GM12892 (cell line): ENCODE measurements at regions not wholly inside any gene's neighbourhood (a gene's known extent, or its start where the extent isn't known, plus 50 kb on each side); places are given as distances from the start of the nearest gene placed in this dataset.

ENCODE experiments used
- DNase-seq: peaks from one replicate; pipeline ENCODE4 v3.0.0; 2011; ENCODE audit not compliant: insufficient read length
- FAIRE-seq: peaks from 2 replicates; lab custom pipeline; 2011; peaks lifted over from hg19 to GRCh38; lab: Jason Lieb, UNC
- POLR2A ChIP-seq: IDR thresholded peaks from 2 replicates; pipeline ENCODE4 v1.6.1; 2011; ENCODE audit warnings: low read depth, low read length, control low read depth
- POLR2AphosphoS5 ChIP-seq: IDR thresholded peaks from 2 replicates; pipeline ENCODE4 v1.6.1; 2011; ENCODE audit warnings: low read depth, low read length, control low read depth
- TAF1 ChIP-seq: IDR thresholded peaks from 2 replicates; pipeline ENCODE4 v1.6.1; 2011; ENCODE audit warnings: low read depth, mild to moderate bottlenecking, control low read depth, low read length, borderline replicate concordance

DNA sequence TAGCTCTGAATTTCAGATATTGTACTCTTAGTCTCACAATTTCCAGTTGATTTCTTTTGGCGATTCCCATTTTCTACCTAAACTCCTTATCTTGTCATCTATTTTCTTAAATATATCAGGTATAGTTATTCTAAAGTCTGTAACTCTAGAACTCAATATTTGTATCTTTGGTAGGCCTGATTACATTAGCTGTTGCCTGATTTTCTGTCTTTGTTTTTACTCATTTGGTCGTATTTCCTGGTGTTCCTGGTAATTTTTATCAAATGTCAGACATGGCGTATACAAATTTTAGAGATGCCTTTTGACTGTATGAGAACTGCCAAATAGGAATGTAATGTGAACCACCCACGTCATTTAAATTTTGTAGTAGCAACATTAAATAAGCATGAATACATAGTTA is 266.7 kb downstream of the ZNF536 start:
- no peak for DNase-seq
- TF ChIP-seq POLR2AphosphoS5 (no peak), POLR2A (no peak), TAF1 (no peak)

DNA sequence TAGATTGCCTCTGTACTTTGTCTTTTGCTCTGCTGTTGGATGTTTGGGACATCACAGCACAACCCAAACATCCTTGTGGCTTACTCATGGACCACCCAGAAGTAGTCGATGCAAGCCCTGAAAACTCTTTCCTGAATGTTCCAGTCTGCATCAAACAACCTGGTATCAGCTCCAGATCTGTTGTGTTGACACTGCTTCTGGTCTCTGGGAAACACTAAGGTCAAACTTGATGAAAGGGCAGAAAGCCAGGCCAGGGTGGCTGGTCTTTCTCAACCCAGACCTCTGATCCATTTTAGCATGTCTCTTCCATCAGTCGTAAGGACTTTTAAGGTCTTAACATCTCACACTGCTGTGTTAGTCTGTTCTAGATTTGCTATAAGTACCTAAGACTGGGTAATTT is 265.7 kb downstream of the ZNF536 start:
- DNase-seq (no peak), FAIRE-seq (no peak)
- TF ChIP-seq TAF1 (no peak), POLR2AphosphoS5 (no peak), POLR2A (no peak)

More for the DNA sequence above, 266.7 kb downstream of the ZNF536 start:
- FAIRE-seq, result no peak

DNA sequence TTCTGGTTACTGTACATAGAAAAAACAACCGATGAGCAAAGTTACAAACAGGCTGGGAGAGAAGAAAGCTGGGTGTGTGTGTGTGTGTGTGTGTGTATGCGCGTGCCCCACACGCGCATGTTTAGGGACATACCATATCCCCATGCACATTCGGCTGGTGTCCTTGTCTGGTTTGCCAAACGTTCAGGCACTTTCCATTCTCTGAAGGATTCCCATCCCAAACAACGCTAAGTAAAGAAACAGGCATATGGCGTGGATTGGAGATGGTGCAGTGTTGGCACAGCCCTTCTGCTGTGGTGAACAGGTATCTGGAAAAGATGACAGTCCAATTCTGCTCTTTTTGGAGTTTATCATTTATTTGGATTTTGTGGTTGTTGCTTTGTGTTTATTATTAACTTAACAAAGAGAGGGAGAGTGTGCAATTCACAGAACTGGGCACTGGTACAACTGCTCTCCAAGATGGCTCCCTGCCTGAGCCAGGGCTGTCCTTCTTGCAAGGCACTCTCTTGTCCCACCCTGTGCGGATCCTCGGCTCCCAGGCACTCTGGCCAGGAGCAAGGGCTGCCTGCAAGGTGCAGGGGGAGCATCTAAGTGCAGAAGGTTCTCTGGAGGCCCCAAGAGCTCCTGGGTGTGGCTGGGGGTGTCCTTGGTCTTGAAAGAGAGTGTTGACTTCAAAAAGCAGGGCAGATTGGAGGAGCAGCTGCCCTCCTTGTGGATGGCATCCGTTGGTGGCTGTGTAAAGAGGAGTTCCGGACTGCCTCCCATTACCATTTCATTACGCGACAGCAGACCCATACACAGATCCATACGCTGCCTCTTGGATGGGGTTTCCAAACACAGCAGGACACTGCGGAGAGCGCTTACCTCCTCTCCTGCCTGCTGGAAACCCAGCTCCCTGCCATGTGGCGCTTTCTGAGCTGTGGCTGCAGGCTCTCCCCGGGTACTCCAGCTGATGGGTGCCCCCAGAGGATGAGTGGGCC is 263.1 kb downstream of the ZNF536 start:
- no peak for TF ChIP-seq TAF1
- TF ChIP-seq POLR2AphosphoS5, result no peak
- no peak for TF ChIP-seq POLR2A
- no peak for DNase-seq
- FAIRE-seq, result no peak

DNA sequence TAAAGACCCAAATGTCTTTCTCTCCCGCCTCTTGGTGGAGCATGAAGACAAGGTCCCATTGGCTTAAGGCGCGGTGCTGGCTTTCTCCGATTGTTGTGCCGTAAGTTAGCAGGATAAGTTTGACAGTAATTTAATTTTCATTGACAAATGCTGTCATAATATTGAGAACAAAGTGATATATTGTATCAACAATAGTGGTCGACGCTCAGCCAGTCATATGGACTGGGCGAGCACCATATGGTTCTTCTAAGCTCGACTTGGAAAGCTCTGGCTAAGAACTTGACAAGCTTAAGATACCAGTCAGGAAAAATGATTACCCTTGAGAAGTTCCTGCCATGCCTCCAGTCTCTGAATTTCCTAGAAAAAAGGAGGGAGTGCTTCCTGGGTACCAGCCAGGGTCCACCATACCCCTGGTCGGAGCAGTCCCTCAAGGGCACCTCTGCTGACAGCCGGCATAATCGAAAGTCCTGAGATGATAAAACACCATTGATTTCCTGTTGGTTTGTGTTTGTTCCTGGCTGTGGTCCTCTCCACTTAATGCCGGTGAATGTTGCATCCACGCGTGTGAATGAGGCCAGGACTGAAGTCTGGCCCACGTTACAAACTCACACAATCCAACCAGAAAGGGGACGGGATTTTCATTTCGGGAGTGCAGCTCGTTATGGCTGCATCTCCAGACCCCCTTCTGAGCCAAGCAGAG is 262.1 kb downstream of the ZNF536 start:
- no peak for FAIRE-seq
- TF ChIP-seq POLR2A (no peak), TAF1 (no peak), POLR2AphosphoS5 (no peak)
- no peak for DNase-seq

DNA sequence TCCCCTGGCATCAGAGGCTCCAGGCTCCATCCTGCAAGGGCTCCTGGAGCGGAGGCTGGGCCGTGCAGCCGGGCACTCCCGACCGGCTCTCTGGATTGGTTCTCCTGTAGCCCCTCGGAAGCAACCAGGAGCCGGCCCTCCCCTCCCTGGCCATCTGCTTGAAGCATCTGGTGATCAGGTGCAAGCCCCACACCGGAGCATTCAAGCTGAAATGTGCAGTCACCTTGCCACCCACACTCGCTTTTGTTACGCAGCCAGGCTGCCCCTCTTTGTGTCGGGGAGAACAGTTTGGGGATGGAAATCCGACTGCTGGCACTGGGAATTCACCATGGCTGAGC is 258.8 kb downstream of the ZNF536 start:
- no peak for TF ChIP-seq POLR2AphosphoS5
- FAIRE-seq, result no peak
- no peak for DNase-seq

DNA sequence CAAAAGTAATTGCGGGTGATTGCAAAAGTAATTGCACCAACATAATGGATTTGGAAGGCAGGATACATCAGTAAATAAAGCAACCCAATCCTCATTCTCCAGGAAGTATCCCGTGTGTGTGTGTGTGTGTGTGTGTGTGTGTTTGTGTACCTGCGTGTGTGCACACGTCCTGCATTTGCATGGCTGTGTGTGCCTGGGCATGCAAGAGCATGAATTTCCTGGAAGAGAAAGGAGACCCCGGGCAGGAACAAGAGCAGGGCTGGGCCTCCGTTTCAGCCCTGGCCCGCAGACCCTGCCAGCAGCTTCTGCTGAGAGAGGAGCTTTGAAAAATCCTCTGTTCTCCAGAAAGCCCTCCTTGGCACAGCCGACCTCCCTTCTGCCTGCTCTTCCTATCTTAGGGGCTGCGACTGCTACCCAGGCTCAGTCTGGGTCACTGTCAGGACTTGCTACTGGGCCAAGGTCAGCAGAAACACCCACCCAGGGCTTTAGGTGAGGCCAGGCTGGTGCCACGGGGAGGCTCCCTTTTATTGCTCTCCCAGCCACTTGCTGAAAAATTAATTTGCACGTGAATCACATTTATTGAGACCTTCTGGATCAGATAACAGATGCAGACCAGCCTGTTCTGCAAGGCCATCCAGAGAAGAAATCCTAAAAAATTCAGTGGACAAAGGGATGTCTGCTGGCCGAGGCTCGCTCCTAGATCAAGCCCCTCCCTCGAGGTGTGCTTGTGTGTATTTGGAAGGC is 258.3 kb downstream of the ZNF536 start:
- DNase-seq, result no peak
- no peak for FAIRE-seq
- TF ChIP-seq POLR2A (no peak), TAF1 (no peak), POLR2AphosphoS5 (no peak)

DNA sequence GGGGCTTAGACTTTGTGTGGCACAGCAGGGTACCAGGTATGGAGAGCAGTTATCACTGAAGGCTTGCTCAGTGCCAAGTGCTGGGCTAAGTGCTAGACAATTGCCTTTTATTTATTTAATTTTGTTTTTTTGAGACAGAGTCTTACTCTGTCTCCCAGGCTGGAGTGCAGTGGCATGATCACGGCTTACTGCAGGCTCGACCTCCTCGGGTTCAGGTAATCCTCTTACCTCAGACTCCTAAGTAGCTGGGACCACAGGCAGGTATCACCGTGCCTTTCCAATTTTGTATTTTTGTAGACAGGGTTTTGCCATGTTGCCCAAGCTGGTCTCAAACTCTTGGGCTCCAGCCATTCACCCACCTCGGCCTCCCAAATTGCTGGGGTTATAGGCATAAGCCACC is 256.9 kb downstream of the ZNF536 start:
- no peak for DNase-seq
- TF ChIP-seq POLR2A, result no peak
- no peak for TF ChIP-seq POLR2AphosphoS5
- no peak for TF ChIP-seq TAF1
- FAIRE-seq, result no peak

DNA sequence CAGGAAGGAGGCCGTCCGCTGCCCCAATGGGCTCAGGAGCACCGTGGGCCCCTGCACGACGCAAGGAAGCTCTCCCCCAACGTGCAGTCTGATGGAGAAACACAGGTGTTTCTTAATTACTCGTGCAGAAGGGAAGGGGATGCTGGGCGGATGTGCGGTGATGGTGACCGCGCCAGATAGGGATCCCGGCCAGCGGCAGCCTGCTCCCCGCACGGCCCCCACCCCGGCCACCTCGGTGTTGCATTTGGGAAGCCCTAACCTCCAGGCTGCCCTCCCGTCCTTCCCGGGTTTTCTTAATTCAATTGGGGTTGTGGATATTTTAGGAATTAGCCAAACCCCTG is 254.4 kb downstream of the ZNF536 start:
- TF ChIP-seq TAF1 (no peak), POLR2AphosphoS5 (no peak), POLR2A (no peak)
- FAIRE-seq (no peak), DNase-seq (no peak)

DNA sequence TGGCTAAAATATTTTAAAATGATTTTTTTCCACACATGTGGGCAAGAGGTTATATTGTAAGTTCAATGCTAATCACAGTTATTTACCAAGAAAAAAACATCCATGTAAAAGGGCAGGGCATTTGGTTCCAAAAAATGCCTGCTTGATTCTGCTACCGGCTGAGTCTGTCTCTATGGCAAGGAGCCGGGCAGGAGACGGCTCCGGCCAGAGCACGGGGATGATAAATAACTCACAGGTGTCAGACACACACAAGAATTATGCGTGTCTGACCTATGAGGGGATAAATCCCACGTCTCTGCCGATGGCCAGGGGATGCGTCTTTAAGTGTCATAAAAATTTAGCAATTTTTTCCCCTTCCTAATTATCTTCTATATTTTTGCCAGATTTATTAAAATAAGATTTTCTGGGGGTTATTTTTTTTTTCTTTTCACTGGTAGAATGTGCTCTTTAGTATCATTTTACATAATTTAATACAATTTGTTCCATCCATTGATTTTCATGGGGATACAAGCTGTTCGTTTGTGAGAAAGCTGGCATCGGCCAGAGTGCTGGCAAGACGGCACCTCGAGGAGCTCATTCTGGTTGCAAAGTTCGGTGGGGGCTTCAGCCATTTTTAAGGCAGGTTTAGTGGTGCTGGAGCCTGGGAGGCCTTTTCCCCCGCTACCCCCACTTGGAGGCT is 253.9 kb downstream of the ZNF536 start:
- no peak for DNase-seq
- no peak for TF ChIP-seq POLR2A
- no peak for TF ChIP-seq TAF1
- TF ChIP-seq POLR2AphosphoS5, result no peak
- FAIRE-seq, result no peak

DNA sequence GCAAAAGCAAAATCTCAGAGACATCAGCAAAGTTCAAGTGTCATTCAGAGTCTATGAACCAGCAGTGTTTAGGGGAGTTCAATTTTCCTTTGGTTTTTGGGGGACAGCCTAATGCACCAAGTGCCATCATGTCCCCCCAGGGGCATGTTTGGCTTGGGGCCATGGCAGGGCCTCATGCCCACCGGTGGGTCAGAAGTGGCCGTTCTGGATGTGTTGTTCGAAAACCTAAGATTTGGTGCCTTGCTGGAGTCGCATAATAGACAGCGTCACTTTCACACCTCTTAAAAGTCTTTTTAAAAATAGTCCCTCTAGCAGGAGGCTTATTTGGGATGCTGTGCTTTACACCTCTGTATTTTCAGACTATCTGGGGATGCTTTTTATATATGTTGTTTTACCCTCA is 250.1 kb downstream of the ZNF536 start:
- DNase-seq, result no peak
- TF ChIP-seq POLR2A, result no peak
- no peak for TF ChIP-seq POLR2AphosphoS5
- no peak for TF ChIP-seq TAF1
- no peak for FAIRE-seq

DNA sequence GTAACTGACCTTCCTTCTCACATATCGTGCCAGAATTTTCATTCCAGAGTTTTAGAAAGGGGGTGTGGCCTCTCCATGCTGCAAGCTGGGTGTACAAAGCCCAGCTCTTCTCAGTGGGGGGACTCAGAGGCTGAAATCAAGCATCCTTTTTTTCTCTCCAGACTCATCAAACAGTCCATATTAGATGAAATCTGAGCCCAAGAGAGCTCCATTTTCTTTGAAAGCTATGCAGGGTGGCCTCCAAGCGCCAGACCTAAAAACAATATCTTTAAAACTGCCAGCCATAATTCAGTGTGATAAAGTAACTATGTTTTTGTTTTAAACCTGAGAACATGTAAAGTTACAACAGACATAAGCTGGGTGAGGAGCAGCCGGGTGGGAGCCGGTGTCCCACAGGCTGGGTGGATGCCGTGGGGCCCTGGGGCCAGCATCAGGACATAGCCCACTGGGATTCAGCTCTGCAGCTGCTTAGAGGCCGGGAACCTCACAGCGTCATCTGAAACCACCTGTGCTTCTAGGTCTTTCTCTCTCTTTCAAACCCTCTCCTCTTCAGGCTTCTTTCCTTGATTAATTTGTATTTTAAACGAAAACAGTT is 249.2 kb downstream of the ZNF536 start:
- TF ChIP-seq POLR2A, result no peak
- TF ChIP-seq POLR2AphosphoS5, result no peak
- no peak for TF ChIP-seq TAF1
- DNase-seq (no peak), FAIRE-seq (no peak)

DNA sequence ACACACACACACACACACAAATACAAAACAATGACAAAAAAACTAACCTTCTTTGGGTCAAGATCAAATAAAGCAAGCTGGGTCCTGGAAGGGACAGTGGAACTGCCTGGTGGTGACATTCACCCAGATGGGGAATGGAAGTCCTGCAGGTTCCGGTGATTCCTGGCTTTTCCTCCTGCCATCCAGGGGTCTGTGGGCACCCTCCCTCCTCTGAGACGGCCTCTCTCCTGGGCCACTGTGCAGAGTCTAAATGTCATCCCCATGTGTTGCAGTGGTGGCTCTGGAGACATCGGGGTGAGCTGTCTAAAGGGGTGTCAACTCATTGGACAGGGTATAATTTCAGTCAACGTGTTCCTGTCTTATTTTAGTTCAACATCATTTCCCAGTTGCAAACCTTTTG is 248.2 kb downstream of the ZNF536 start:
- FAIRE-seq (no peak), DNase-seq (no peak)
- TF ChIP-seq TAF1 (no peak), POLR2AphosphoS5 (no peak), POLR2A (no peak)
